ENCODE measurements at regions not wholly inside any gene's neighbourhood (a gene's known extent, or its start where the extent isn't known, plus 50 kb on each side); places are given as distances from the start of the nearest gene placed in this dataset.
"Not testable (repeated sequence)": the region's sequence is repeated elsewhere in the genome, so short reads cannot be mapped to it uniquely, and the experiment has no call there.

DNA sequence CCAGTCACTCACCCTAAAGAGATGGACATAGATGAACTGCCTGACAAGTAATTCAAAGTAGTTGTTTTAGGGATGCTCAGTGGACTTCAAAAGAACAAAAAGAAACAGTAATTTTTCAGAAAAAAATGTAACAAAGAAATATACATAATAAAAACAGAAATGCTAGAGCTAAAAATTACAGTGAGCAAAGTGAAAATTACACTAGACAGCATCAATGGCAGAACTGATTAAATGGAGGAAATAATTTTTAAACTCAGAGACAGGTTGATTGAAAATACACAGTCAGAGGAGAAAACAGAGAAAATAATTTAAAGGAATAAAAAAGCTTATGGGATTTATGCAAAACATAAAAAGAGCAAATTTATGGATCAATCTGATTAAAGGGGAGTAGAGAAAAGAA lies 1968.4 kb downstream of the EFNA5 start:
- no peak for DNase-seq (ENCODE audit: low spot score)

DNA sequence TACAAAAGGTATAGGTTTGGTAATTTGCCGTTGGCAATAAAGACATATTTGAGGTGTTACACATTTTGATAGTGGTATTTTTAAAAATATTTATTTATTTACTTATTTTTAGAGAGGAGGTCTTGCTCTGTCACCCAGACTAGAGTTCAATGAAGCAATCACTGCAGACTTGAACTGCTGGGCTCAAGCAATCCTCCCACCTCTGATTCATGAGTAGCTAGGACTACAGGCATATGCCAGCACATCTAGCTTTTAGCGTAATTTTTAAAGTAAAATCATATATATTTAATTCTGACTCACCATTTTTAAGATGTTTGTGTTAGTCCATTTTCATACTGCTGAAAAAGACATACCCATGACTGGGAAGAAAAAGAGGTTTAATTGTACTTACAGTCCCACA lies 1974.3 kb downstream of the EFNA5 start:
- no peak for DNase-seq (ENCODE audit: low spot score)

DNA sequence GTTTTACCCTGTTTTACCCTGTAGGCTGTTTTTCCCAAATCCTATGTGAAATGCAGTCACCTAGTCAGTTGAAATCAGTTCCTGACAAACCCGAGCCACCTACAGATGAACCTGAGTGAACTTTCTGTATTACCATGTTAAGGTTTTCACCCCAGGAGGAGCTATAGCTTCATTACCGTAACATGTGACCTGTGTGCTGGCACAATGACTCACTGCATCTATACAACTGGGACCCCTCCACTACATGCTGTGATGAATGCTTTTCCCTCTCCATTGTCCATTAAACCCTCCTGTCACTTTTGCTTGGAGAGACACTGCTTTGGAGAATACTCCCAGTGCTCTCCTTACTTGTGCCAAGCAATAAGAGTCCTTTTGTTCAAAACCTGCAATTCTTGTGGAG lies 1974.8 kb downstream of the EFNA5 start:
- DNase-seq (ENCODE audit: low spot score) = peak; percentile 14

DNA sequence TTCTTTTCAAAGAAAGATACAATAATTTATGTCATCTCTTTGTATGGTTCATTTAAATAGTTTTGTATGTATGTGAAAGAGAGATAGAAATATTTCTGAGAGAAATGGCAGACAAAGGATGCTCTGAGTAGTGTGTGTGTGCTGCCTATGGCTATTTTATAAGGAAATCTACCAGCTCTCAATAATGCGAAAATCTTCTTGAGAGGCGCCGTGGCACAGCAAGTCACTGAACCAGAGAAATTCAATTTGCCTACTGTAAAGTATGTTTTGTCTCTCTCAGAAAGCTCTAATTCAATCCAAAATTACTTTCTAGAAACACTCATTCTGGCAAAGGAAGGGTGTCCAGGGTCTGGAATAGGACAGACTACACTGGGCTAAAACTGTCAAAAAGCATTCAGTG lies 1981.1 kb downstream of the EFNA5 start:
- DNase-seq (ENCODE audit: low spot score) = no peak

DNA sequence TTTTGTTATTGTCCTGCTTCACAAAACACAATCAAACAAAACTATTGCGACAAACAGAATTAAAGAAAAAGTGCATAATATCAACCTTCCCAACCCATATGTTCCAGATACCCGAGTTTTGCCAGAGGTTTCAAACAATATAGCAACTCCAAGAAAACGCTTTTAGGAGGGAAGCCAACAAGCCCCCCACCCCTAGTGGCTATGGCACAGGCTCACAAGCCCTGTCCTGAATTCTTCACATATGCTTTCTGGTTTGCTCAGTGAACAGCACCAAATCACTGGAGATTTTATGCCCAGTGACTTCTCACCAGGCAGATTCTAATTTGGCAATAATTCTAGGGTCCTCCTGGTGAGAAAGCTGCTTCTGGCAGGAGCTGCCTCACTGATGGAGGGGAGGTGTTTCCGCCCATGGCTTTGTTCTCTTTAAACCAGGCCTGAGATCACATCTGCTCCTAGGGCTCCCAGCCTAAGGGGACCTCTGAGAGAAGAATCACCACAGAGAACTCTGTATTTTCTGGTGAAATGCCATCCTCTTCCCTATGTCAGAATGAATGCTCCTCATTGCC lies 1982.4 kb downstream of the EFNA5 start:
- DNase-seq (ENCODE audit: low spot score) = peak; percentile 14

DNA sequence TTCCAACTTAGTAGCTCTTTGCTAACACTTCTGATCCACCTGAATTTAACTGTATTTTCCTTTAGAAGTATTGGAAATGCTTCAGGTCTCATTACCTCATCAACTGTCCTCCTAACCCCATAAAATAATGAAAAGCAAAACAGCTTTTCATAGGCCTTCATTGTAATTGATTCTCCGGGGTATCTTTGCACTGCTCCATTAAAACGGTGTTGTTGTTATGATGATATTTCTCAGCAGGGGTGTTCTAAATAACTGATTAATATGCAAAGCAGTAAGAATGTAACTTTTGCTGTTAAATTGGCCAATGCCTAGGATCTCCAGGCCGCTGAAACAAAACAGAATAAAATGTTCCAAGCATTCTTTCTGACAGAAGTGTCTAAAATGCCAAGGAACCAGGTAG lies 1983.2 kb downstream of the EFNA5 start:
- no peak for DNase-seq (ENCODE audit: low spot score)

DNA sequence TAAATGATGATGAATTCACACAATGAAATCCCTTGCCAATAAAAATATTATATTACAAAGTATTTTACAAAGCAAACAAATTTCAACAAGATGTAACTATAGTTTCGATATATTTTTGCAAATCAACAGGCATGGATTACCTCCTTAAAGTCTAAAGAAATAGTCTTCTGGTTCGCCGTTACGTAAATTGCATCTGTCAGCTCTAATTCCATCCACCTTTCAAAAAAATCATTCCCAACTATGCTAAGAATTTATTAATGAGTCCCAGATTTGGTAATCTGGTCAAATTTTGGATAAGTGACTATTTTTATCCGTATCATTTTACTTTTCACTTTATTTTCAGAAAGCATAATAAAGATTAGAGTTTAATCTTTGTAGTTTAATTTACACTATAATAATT lies 1984.9 kb downstream of the EFNA5 start:
- DNase-seq (ENCODE audit: low spot score) = no peak

DNA sequence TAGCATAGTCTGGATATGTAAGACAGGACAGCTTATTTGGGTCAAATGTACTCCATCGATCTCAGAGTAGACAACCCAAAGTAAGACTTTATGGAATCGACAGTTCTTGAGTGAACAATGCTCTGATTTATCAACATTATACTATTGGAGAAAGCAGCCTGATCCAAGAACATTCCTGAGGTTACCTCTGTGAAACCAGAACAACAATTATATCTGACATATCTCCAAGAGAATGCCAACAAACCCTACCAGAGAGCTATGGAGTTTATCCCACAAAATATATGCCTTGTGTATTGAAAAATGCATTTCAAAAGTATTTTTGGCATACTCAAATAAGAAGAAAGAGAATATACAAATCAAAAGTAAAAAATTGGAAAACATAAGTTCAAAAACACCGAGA lies 1985.9 kb downstream of the EFNA5 start:
- DNase-seq (ENCODE audit: low spot score) = no peak

DNA sequence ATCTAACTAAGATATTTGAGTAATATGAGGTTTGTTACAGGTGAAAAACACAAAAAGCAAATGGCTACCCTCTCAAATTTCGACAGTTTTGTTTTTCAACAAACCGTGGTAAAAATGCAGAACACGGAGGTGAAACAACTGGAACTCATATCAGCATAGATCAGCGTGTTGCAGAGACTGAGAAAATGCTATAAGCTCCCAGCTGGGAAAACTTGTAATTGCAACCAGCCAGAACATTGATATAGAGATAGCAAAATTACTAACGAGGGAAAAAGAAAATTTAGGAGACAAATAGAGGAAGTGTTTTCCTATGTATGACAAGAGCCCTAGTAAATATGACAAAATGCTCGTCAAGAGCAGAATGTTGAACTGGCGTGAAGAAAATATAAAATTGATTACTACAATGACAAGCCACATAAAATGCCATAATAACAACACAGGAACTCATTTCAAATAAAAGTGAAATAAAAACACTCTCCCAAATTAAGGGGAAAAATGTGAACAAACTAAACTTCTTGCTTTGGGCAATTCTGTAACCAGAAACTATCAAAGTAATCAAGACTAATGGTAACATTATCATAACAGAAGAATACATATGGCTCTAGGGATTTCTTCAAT lies 1989.8 kb downstream of the EFNA5 start:
- no peak for DNase-seq (ENCODE audit: low spot score)

DNA sequence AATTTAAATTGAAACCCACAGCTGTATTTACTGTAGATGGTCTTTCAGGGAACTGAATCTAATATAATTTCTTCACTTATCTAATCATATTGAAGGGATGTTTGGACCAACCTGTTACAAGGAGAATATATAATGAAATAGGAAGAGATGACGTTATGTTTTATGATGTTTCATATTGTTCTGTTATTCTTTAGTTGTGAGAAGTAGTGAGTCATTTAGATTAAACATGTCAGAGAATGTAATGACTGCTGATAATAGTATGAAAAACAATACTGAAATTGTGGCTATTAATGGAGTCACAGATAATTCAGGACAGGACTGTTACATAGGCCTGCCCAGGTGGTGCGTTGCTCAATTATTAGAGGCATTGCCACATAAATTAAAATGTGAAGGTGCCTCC lies 1993.4 kb downstream of the EFNA5 start:
- no peak for DNase-seq (ENCODE audit: low spot score)

DNA sequence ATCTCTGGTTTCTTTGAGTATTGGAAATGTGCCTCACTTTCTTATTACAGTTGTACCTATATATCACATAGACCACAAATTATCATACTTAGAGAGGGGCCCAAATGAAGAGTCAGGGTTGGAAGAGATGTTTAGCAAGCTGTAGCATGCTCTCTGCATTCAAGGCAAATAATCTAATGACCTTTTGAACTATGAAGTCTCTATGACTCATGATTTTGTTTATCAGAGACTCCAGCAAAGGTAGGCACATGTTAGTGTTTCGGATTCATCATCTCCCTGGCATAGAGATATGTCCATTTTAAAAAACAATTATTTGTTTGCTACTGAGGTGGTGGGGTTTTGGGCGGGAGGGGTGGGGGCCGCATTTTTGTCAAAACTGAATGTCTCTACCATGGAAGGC lies 2000.1 kb downstream of the EFNA5 start:
- DNase-seq (ENCODE audit: low spot score) = no peak

DNA sequence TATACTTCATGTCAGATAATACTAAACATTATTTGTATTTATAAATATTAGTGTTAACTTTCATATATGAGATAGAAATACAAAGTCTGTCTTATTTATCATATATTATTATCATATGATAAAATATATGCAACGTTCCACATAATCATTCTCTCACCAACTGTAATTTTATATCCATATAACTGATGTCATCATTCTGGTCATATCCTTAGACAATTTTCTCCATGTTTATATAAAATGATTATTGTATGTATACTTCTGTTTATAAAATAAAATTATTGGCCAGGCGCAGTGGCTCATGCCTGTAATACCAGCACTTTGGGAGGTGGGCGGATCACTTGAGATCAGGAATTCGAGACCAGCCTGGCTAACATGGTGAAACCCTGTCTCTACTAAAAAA lies 2007.1 kb downstream of the EFNA5 start:
- no peak for DNase-seq (ENCODE audit: low spot score)

DNA sequence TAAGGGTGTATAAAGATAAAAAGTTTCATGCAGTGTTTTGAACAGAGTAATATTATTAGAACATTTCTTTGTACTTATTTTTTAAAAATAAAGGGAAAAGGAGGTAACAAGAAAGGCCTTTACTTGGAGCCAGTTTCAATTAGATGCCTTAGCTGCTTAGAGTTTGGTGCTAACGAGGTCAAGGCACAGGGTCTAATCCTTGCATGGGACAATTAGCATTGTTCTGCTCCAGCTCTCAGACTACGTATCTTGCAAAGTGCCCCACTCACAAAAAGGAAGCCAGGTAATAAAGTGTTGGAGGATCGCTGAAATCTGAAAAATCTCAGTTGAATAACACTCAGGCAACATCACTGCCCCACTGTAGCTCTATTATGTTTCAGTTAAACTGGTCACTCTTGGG lies 2011.3 kb downstream of the EFNA5 start:
- DNase-seq (ENCODE audit: low spot score) = no peak

DNA sequence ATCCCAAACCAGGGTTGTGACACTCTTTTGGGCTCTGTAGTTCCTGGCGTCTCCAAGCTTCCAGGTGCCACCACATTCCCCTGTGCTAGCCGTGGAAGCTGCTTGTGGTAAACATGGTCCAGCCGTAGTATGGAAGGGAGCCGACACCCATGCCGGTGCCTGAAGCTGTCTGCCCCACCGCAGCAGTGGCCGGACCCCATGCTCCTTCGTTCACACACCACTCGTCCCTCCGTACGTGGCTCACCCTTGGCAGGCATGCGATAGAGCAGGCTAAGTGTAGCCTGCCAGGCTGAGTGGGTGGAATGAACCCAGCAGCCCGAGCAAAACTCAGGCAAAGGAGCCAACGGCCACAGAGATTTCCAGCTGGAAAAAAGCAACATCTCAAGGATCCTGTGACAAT lies 2030.4 kb downstream of the EFNA5 start:
- DNase-seq (ENCODE audit: low spot score) = no peak

DNA sequence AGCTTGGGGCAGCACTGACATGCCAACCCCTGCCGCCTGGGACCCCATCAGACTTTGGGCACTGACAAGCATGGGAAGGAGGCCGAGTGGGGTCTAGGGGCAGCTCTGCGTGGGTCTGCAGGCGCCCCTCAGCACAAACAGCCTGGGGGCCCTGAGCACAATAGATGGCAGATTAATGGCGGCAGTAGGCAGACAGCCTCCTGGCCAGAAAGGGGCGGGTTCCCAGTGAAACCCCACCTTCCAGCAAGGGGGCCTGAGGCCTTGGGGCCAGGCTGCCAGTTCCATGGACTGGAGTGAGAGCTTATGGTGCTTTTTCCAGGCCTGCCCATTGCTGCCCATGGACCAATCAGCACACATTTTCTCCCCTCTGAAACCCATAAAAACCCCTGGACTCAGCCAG lies 2031.2 kb downstream of the EFNA5 start:
- DNase-seq (ENCODE audit: low spot score) = no peak

DNA sequence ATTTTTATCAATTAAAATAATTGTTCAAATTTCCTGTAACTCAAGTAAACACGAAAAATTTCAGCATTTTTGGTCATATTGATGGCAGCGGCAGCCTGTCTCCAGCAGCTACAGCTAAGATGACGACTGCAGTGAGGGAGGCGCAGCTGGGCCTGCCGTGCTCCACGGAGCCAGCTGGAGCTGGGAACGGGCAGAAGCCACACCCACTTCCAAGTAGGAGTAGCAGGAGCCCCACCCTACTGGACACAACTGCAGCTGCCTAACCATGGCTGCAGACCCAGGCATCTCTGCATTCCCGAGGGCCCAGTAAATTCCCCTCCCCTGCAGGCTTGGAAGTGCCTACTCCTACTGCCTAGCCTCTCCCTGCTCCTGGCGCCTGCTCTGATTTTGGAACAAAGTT lies 2031.7 kb downstream of the EFNA5 start:
- peak; percentile 58 for DNase-seq (ENCODE audit: low spot score)

DNA sequence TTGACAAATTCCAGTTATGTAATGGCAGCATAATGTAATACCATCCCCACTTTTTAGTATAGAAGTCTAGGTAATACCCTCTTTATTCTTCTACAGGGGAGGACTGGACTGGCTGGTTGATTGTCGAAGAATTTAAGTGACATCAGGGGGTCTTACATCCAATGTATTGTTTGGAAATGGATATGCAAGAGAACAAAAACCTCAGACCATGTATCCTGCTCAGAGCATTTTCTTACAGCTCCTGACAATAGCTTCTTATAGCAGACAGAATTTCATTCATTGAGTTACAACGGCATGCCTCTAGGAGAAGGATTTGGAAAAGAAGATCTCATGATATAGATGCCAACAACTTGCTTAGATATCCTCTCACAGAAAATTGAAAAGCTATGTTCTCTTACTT lies 2032.3 kb downstream of the EFNA5 start:
- DNase-seq (ENCODE audit: low spot score) = peak; percentile 5

DNA sequence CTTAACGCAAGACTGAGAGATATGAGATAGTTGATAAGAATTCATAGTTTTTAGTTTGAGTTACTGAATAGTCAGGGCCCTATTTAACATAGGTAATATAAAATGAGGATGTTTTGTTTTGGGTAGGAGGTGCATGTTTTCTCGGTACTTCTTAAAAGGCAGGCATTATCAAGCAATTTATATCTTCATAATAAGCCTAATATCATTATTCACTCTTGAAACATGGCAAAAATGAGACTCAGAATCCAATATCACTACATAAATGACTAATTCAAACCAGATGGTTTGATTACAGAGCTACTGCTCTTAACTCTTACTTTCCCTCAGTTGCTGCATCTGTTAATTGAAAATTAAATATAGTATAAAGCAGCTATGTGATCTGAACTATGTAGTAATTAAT lies 2038.7 kb downstream of the EFNA5 start:
- DNase-seq (ENCODE audit: low spot score) = no peak

DNA sequence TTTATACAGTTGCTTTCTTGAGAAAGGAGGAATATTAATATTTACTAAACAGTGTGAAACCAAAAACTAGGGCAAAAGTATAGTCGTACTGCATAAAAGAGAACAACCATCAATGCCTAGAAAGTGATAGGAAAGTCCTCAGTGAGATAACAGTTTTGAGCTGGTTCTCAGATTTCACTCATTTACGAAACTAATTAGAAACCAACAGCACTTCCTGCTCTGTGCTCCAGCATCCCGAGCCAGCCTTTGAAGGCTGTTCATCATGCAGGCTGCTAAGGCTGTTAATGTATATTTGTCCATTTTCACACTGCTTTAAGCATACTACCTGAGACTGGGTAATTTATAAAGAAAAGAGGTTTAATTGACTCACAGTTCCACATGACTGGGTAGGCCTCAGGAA lies 2039.9 kb downstream of the EFNA5 start:
- no peak for DNase-seq (ENCODE audit: low spot score)

DNA sequence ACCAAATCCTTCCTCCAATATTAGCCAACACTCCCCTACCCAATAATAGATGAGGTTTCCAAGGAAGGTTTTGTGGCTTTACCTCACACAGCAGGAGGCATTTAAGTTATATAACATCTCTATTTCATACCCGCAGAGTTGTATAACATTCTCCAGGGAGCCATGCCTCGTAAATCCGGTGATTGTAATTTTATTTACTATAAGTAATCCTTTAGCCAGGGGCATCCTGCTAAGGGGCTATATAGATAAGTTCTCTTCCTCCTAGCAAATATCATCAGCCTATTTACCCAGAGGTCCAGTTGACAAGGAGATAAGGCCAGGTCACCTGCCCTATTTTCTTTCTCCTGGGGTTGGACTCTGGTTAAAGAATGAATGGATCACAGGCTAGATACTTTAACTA lies 2051.0 kb downstream of the EFNA5 start:
- no peak for DNase-seq (ENCODE audit: low spot score)

DNA sequence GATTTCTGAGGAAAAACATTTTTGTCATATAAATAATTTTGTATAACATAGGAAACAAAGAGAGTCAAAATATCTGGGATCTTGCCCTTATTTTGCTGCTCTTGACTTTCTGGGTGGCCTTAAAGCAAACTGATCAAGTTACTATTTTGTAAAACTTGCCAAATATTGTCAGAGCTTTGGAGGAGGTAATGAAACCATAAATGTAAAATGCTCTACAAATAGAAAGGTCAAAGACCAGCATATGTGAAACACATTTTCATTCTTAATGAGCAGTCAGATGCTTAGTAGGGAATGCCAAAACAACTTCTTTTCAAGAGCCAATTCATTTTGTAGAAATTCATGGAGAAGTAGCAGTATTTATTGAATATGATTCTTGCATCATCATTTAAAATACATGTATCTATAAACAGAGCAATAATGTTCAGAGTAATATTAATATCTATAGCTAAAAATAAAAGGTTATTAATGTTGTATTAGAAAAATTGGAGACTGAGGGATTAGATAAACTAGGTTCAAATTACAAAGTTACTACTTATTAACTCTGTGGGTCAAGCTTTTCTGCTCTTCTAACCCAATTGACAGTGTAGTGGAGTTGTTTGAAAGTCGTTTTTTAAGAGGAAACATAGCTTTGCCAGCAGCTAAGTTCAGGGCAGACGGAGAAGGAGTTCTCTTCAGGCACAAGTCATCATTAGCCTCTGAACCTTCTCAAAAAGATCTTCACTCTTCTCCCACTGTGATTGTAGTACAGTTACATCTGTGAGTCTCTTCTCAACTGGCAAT lies 2053.1 kb downstream of the EFNA5 start:
- DNase-seq (ENCODE audit: low spot score) = no peak

DNA sequence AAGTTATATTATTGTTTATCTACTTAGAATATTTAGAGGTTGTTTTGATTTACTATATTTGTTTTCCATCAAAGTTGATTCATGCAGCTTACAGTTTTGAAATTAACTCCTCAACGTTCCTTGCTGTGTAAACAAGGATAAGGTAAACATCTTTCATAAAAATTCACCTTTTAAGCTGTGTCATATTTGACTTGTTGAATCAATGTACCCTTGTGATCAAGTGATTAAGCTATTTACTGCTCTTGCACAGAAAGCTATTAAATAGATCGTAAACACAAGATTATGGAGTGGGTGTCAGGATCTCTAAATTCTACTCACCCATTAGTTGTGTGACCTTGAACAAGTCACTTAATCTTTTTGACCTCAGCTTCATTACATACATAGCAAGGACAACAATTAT lies 2054.0 kb upstream of the NUDT12 start:
- no peak for DNase-seq (ENCODE audit: low spot score)

DNA sequence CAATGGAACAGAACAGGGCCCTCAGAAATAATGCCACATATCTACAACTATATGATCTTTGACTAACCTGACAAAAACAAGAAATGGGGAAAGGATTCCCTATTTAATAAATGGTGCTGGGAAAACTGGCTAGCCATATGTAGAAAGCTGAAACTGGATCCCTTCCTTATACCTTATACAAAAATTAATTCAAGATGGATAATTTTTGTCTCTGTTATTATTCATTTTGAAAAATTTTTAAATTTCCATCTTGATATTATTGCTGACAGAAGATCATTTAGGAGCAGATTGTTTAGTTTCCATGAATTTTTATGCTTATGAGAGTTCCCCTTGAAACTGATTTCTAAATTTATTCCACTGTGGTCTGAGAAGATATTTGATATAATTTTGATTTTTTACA lies 2039.8 kb upstream of the NUDT12 start:
- not testable (repeated sequence) for DNase-seq (ENCODE audit: low spot score)
